GM19035 (cell line): ENCODE measurements at regions not wholly inside any gene's neighbourhood (a gene's known extent, or its start where the extent isn't known, plus 50 kb on each side); places are given as distances from the start of the nearest gene placed in this dataset.

Experiments used
- ATAC-seq: cut with Tn5 transposase; IDR thresholded peaks from one replicate; pipeline ENCODE4 v1.9.1; 2021; ENCODE audit not compliant: unreplicated experiment

DNA sequence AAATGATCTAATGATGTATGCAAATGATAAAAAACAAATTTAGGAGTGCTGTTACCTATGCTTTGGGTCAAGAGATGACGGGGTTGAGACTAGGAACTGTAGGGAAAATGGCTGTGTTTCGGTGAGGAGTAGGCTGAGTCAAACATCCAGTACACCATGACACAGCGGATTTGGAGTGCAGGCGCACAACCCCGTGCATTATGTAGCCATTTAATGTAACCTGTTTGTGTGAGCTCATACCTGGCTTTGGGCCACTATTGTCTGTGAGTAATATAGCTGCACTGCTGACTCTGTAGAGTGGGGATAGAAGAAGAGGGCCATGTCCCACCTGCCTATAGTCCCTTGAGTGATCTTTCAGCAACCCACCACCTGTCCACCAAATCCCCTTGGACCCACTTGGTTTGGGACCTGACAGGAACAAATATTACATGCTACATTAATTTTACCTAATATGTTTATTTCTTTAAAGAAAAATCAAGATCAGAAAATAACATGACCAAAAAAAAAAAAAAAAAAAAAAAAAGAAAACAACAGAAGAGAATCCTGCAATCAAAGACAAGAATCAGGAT, 95.5 kb upstream of the KLHL1 start:
- no peak for ATAC-seq

DNA sequence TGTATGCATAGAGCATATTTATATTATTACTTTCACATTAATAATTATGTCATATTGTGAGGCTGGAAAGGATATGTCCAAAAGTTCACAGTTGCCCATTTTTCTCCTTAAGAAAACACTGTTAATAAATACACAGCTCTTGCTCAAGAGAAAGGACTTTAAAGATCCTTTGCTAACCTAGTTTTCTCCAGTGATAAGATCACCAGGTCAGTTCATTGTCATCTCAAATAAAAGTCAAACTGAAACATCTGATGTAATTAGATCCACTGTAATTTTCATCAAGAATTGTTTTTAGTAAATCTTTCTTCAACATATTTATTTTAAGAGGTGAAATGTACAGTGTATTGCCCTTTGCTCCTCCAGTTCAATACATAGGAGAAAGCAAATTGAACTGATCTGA, 82.8 kb upstream of the KLHL1 start:
- no peak for ATAC-seq

DNA sequence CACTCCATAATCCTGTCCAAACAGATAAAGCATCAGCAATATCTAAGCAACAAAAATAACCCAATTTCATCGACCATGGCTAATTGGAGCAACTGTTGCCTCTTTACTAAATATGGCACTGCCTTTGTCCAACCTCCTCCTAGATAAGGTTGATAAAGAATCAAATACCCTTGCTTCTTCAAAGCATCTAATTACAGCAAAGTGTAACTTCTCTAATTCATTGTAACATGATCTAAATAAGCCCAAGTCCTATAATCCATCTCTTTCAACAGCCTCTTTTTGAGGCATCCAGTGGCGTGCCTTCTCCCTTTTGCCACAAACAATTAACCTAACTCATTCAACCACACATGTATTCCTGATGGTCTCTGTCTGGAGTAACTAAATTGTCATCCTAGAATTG, 81.7 kb upstream of the KLHL1 start:
- ATAC-seq: no peak

DNA sequence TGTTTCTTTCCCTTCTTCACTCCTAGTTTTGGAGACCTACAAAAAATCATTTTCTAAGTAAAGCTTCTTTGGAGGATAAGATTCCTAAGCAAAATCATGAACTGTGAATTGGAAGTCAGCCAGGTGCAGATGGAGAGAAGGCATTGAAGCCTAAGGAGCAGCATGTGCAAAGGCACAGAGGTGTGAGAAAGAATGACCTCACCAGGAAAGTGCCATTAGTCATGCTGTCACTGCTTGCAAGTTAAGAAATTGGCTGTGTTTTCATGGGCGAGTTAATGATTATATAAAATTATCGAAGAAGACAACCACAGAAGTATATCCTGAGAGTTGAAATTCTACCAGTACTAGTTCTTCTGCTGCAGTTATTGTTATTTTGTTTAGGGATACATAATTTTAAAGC, 80.3 kb upstream of the KLHL1 start:
- ATAC-seq: no peak

DNA sequence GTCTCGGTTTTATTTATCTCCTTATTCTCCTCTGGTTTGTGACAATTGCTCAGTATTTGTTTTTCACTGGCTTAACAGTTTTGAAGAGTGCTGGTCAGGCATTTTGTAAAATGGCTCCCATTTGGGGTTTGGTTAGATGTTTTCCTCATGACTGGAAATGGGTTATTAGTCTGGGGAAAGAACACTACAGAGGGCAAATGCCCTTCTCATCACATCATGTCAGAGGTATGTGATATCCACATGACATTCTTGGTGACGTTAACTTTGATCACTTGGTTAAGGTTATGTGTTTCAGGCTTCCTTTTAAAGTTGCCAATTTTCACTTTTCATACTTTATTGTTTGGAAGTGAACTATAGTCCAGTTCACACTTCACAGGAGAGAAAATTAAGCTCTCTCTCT, 74.8 kb upstream of the KLHL1 start:
- ATAC-seq: no peak
